Choroid plexus epithelial cell (primary cell): ENCODE measurements at regions not wholly inside any gene's neighbourhood (a gene's known extent, or its start where the extent isn't known, plus 50 kb on each side); places are given as distances from the start of the nearest gene placed in this dataset.

Experiments
- DNase-seq: peaks from one replicate; pipeline ENCODE4 v3.0.0-alpha.2; 2010; ENCODE audit warnings: low read depth
- H3K4me3 ChIP-seq: 2 replicates; pipeline ENCODE4 v1.5.1; 2011; ENCODE audit warnings: low read depth, mild to moderate bottlenecking, control low read depth, low read length, moderate library complexity
- TF ChIP-seq, protein P1 (sequence below): conservative IDR thresholded peaks from 2 replicates; pipeline ENCODE4 v1.5.1; 2011; ENCODE audit warnings: low read depth, mild to moderate bottlenecking, control low read depth, inconsistent platforms, low read length, moderate library complexity

DNA sequence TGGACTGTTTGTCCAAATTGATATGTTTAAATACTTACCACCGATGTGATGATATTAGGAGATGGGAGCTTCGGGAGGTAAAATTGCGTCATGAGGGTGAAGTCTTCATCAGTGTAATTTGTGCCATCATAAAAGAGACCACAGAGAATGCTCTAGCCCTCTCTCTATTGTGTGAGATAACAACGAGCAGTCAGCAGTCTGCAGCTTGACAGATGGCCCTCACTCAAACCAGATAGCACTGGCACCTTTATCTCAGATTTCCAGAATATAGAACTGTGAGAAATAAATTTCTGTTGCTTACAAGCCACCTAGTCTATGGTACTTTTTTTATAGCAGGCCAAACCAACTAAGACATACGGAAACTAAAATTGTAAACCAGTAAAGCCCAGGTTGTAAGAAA is 1718.9 kb upstream of the MIR17HG start:
- TF ChIP-seq, protein P1, sequence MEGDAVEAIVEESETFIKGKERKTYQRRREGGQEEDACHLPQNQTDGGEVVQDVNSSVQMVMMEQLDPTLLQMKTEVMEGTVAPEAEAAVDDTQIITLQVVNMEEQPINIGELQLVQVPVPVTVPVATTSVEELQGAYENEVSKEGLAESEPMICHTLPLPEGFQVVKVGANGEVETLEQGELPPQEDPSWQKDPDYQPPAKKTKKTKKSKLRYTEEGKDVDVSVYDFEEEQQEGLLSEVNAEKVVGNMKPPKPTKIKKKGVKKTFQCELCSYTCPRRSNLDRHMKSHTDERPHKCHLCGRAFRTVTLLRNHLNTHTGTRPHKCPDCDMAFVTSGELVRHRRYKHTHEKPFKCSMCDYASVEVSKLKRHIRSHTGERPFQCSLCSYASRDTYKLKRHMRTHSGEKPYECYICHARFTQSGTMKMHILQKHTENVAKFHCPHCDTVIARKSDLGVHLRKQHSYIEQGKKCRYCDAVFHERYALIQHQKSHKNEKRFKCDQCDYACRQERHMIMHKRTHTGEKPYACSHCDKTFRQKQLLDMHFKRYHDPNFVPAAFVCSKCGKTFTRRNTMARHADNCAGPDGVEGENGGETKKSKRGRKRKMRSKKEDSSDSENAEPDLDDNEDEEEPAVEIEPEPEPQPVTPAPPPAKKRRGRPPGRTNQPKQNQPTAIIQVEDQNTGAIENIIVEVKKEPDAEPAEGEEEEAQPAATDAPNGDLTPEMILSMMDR: no peak
- no peak overlapping the region for H3K4me3 ChIP-seq
- DNase-seq: no peak

GRCh38 chr13:89650226-89650625 is 1697.3 kb upstream of the MIR17HG start:
- no peak overlapping the region for H3K4me3 ChIP-seq
- TF ChIP-seq, protein P1: no peak
- no peak for DNase-seq

- TF ChIP-seq, protein P1: peak; percentile 5
- DNase-seq: no peak
- H3K4me3 ChIP-seq: no peak overlapping the region
Observed at GRCh38 chr13:89660752-89661151, 1686.7 kb upstream of the MIR17HG start.

DNA sequence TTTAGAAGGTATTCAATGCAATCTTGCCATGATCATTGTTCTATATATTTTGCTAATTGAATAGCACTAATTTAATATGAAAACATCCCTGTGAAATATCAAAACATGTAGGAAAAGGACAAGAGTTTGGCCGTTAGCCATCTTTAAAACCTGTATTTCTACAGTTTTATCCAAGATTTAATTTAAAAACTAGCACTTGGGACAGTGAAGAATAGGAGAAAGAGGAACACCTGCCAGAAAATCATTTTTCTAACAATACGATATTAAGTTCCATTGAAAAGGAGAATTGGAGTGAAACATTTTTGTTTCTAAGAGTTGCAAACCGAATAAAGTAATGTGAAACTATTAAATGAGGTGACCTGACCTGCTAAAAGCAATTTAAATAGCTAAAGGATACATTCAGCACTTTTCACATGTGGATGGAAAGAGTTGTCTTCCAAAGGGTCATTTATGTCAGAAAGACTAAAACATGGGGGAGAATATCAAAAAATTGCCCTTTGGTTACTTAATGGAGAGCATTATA is 1673.6 kb upstream of the MIR17HG start:
- H3K4me3 ChIP-seq: no peak overlapping the region
- TF ChIP-seq, protein P1: no peak

GRCh38 chr13:89678466-89679121 is 1668.9 kb upstream of the MIR17HG start:
- TF ChIP-seq, protein P1: no peak
- H3K4me3 ChIP-seq: no peak overlapping the region
- DNase-seq: no peak

More for the DNA sequence above, 1673.6 kb upstream of the MIR17HG start:
- DNase-seq: no peak

DNA sequence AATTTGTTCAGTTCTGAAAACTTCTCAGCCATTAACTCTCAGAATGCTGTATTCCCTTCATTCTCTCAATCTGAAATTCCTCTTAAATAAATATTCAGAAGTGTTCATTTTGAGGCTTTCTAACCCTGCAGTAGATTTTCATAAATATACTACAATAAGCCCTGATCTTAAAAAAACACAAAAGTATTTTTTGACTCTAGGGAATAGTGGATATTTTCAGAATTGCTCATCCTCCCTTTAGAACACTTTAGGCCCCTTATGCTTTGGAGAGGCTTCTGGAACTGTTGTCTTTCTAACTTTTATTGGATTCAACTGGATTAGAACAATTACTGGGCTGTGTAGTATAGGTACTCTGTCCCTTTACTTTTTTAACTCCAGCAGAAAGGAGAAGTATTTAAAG is 1662.6 kb upstream of the MIR17HG start:
- H3K4me3 ChIP-seq: no peak overlapping the region
- TF ChIP-seq, protein P1: no peak
- peak; percentile 40 for DNase-seq

- TF ChIP-seq, protein P1: no peak
- no peak for DNase-seq
- no peak overlapping the region for H3K4me3 ChIP-seq
Observed at GRCh38 chr13:89686171-89686570, 1661.3 kb upstream of the MIR17HG start.
